ENCODE measurements at regions not wholly inside any gene's neighbourhood (a gene's known extent, or its start where the extent isn't known, plus 50 kb on each side); places are given as distances from the start of the nearest gene placed in this dataset.

DNA sequence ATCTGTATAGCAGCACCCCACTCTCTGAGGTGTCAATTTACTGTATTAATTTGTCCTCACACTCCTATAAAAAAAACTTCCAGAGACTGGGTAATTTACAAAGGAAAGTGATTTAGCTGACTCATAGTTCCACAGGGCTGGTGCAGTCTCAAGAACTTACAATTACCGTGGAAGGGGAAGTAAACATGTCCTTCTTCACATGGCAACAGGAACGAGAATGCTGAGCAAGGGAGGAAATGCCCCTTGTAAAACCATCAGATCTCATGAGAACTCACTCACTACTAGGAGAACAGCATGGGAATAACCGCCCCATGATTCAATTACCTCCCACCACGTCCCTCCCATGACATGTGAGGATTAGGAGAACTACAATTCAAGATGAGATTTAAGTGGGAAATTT, 602.6 kb downstream of the MTRR start:
- H3K36me3 ChIP-seq (ENCODE audit: insufficient read depth, low read length): no peaks in the 10 kb centered on the region
- no peaks in the 10 kb centered on the region for H4K20me1 ChIP-seq (ENCODE audit: insufficient read depth)
- H3F3A ChIP-seq (ENCODE audit: insufficient read depth, low read length, poor library complexity, severe bottlenecking): no peaks in the 10 kb centered on the region
- H3K4me3 ChIP-seq (ENCODE audit: low read length): no peak overlapping the region
- H3K9me3 ChIP-seq (ENCODE audit: low read length): peaks cover 9% of the 10 kb centered on the region
- no peak for TF ChIP-seq MXI1 (conservative IDR thresholded peaks at IDR 0.05; ENCODE audit: poor library complexity, severe bottlenecking)
- no peak for TF ChIP-seq EP300 (conservative IDR thresholded peaks at IDR 0.05; ENCODE audit: poor library complexity, severe bottlenecking)
- no peak for TF ChIP-seq POLR2AphosphoS5 (IDR thresholded peaks at IDR 0.05)
- TF ChIP-seq, protein P1, sequence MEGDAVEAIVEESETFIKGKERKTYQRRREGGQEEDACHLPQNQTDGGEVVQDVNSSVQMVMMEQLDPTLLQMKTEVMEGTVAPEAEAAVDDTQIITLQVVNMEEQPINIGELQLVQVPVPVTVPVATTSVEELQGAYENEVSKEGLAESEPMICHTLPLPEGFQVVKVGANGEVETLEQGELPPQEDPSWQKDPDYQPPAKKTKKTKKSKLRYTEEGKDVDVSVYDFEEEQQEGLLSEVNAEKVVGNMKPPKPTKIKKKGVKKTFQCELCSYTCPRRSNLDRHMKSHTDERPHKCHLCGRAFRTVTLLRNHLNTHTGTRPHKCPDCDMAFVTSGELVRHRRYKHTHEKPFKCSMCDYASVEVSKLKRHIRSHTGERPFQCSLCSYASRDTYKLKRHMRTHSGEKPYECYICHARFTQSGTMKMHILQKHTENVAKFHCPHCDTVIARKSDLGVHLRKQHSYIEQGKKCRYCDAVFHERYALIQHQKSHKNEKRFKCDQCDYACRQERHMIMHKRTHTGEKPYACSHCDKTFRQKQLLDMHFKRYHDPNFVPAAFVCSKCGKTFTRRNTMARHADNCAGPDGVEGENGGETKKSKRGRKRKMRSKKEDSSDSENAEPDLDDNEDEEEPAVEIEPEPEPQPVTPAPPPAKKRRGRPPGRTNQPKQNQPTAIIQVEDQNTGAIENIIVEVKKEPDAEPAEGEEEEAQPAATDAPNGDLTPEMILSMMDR (IDR thresholded peaks at IDR 0.05; ENCODE audit: poor library complexity, severe bottlenecking): no peak
- TF ChIP-seq TAF1 (IDR thresholded peaks at IDR 0.05; ENCODE audit: low read depth): no peak
- TF ChIP-seq EZH2 (IDR thresholded peaks at IDR 0.05; ENCODE audit: borderline replicate concordance, insufficient read depth, low read length, poor library complexity, severe bottlenecking): no peak
- TF ChIP-seq SMC3 (conservative IDR thresholded peaks at IDR 0.05; ENCODE audit: poor library complexity): no peak
- TF ChIP-seq RAD21 (conservative IDR thresholded peaks at IDR 0.05): no peak
- TF ChIP-seq, protein P2, sequence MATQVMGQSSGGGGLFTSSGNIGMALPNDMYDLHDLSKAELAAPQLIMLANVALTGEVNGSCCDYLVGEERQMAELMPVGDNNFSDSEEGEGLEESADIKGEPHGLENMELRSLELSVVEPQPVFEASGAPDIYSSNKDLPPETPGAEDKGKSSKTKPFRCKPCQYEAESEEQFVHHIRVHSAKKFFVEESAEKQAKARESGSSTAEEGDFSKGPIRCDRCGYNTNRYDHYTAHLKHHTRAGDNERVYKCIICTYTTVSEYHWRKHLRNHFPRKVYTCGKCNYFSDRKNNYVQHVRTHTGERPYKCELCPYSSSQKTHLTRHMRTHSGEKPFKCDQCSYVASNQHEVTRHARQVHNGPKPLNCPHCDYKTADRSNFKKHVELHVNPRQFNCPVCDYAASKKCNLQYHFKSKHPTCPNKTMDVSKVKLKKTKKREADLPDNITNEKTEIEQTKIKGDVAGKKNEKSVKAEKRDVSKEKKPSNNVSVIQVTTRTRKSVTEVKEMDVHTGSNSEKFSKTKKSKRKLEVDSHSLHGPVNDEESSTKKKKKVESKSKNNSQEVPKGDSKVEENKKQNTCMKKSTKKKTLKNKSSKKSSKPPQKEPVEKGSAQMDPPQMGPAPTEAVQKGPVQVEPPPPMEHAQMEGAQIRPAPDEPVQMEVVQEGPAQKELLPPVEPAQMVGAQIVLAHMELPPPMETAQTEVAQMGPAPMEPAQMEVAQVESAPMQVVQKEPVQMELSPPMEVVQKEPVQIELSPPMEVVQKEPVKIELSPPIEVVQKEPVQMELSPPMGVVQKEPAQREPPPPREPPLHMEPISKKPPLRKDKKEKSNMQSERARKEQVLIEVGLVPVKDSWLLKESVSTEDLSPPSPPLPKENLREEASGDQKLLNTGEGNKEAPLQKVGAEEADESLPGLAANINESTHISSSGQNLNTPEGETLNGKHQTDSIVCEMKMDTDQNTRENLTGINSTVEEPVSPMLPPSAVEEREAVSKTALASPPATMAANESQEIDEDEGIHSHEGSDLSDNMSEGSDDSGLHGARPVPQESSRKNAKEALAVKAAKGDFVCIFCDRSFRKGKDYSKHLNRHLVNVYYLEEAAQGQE (IDR thresholded peaks at IDR 0.05; ENCODE audit: borderline replicate concordance): no peak
- no peak overlapping the region for H3K27ac ChIP-seq (ENCODE audit: low read length)
- no peaks in the 10 kb centered on the region for H3K9me2 ChIP-seq (ENCODE audit: insufficient read depth, low read length)
- H3K9ac ChIP-seq (ENCODE audit: low read length): no peak overlapping the region
- no peak overlapping the region for H2AFZ ChIP-seq (ENCODE audit: low read depth, low read length)
- no peaks in the 10 kb centered on the region for H3K79me2 ChIP-seq (replicated peaks; ENCODE audit: insufficient read depth, low read length)
- H3K4me2 ChIP-seq (ENCODE audit: low read length): no peak overlapping the region
- H3K27me3 ChIP-seq (ENCODE audit: insufficient read depth, low read depth, low read length): no peaks in the 10 kb centered on the region

DNA sequence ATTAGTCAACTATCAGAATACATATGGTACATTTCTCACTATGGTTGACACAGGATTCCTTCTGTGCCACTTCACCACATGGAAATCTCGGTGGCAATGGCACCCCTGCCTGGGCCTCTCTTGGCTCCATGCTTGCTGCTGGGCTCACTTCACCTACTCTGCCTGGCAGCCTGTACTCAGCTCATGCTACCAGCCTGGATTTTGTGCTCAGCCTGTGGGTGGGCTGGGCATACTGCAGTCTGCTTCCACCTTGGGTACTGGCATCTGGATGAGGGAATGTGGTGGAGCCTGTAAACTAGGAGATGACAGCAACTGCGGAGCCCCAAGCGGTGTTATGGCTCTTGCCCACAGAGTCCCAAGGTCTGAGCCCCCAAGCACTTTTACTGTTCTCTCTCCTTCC, 604.1 kb downstream of the MTRR start:
- Histone ChIP-seq H3K9me3 (ENCODE audit: low read length) (peaks cover 9% of the 10 kb centered on the region), H3K27me3 (ENCODE audit: insufficient read depth, low read depth, low read length) (no peaks in the 10 kb centered on the region), H2AFZ (ENCODE audit: low read depth, low read length) (no peak overlapping the region)

More for the DNA sequence above, 604.1 kb downstream of the MTRR start:
- H3F3A ChIP-seq (ENCODE audit: insufficient read depth, low read length, poor library complexity, severe bottlenecking): no peaks in the 10 kb centered on the region
- H4K20me1 ChIP-seq (ENCODE audit: insufficient read depth): no peaks in the 10 kb centered on the region
- H3K36me3 ChIP-seq (ENCODE audit: insufficient read depth, low read length): no peaks in the 10 kb centered on the region
- H3K9ac ChIP-seq (ENCODE audit: low read length): no peak overlapping the region
- no peak overlapping the region for H3K27ac ChIP-seq (ENCODE audit: low read length)
- H3K79me2 ChIP-seq (replicated peaks; ENCODE audit: insufficient read depth, low read length): no peaks in the 10 kb centered on the region
- H3K9me2 ChIP-seq (ENCODE audit: insufficient read depth, low read length): no peaks in the 10 kb centered on the region
- H3K4me2 ChIP-seq (ENCODE audit: low read length): no peak overlapping the region
- H3K4me3 ChIP-seq (ENCODE audit: low read length): no peak overlapping the region
- TF ChIP-seq SMC3 (conservative IDR thresholded peaks at IDR 0.05; ENCODE audit: poor library complexity) (no peak), MXI1 (conservative IDR thresholded peaks at IDR 0.05; ENCODE audit: poor library complexity, severe bottlenecking) (no peak), TAF1 (IDR thresholded peaks at IDR 0.05; ENCODE audit: low read depth) (no peak), POLR2AphosphoS5 (IDR thresholded peaks at IDR 0.05) (no peak), EP300 (conservative IDR thresholded peaks at IDR 0.05; ENCODE audit: poor library complexity, severe bottlenecking) (no peak), RAD21 (conservative IDR thresholded peaks at IDR 0.05) (no peak), EZH2 (IDR thresholded peaks at IDR 0.05; ENCODE audit: borderline replicate concordance, insufficient read depth, low read length, poor library complexity, severe bottlenecking) (no peak)
- TF ChIP-seq, protein P2 (IDR thresholded peaks at IDR 0.05; ENCODE audit: borderline replicate concordance): no peak

All from neural cell (in vitro differentiated cells).